ENCODE measurements at regions not wholly inside any gene's neighbourhood (a gene's known extent, or its start where the extent isn't known, plus 50 kb on each side); places are given as distances from the start of the nearest gene placed in this dataset.

DNA sequence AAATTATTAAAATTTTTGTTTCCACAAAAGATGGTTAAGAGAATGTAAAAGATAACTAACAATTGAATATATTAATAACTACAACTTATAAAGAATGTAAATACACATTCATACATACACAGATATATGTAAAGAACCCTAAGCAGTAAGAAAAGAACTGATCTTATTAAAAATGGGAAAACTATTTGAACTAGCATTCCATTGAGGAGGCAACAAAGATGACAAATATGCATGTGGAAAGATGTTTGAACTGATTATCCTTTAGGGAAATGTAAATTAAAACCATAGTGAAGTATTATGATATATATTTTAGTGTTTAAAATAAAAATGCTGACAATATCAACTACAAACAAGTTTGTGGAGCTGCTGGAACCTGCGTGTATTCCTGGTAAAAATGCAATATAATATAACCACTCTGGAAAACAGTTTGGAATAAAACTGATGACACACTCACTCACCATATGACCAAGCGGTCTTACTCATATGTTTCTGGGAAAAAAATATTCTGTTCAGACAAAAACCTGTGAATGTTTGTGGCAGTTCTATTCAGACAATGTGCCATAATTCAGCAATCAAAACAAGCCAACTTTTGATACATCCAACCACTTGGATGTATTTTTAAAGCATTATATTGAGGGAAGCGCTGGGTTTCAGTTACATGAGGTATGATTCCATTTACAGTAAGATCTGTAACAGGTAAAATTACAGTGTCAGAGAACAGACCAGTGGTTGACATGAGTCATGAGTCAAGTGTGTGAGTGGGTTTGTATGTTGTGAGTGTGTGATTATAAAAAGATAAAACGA lies 694.4 kb upstream of the SLITRK5 start:
- no peak for DNase-seq

GRCh38 chr13:86986448-86986847 lies 684.7 kb upstream of the SLITRK5 start:
- no peak for DNase-seq

- DNase-seq = no peak
These were observed 678.9 kb upstream of the SLITRK5 start for GRCh38 chr13:86992251-86992650.

GRCh38 chr13:87003265-87003664 lies 667.9 kb upstream of the SLITRK5 start:
- no peak for DNase-seq

- no peak for DNase-seq
These were observed 665.7 kb upstream of the SLITRK5 start for GRCh38 chr13:87005511-87005910.

GRCh38 chr13:87035526-87035925 lies 635.6 kb upstream of the SLITRK5 start:
- DNase-seq = no peak

- DNase-seq = no peak
These were observed 628.2 kb upstream of the SLITRK5 start for GRCh38 chr13:87042946-87043345.

DNA sequence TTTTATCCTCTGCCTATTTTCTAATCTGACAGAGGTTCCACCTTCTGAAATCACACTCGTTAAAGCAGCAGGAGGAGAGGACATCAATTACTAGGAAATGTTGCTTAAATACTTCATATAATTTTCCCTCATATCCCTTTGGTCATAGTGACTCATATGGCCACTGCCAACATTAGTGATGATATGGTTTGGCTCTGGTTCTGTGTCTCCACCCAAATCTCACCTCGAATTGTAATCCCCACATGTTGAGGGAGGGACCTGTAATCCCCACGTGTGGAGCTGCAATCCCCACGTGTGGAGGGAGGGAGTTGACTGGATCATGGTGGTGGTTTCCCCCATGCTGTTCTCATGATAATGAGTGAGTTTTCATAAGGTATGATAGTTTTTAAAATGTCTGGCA lies 618.4 kb upstream of the SLITRK5 start:
- no peak for DNase-seq

GRCh38 chr13:87057807-87058520 lies 613.2 kb upstream of the SLITRK5 start:
- DNase-seq = no peak

DNA sequence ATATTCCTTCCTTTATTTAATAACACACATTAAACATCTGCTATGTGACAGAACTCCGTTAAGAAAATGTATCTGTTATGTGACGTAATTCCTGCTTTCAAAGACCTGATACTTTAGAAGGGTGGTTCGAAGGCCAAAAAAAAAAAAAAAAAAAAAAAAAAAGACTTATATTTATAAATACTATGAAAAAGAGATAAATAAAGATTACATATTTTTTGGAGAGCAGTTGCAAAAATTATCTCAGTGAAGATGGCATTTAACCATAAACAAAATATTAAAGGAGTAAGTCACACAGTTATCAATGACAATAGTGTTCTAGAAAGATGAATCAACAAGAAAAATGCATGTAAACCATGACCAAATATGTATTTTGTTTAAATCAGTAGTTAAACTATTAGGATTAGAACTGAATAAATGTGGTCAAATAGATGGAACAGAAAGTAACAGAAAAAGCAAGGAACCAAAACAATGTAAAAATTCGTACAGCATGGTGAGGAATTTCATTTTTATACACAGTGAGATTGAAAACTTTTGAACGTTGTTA lies 612.3 kb upstream of the SLITRK5 start:
- DNase-seq = no peak

GRCh38 chr13:87078947-87079795 lies 592.0 kb upstream of the SLITRK5 start:
- no peak for DNase-seq

DNA sequence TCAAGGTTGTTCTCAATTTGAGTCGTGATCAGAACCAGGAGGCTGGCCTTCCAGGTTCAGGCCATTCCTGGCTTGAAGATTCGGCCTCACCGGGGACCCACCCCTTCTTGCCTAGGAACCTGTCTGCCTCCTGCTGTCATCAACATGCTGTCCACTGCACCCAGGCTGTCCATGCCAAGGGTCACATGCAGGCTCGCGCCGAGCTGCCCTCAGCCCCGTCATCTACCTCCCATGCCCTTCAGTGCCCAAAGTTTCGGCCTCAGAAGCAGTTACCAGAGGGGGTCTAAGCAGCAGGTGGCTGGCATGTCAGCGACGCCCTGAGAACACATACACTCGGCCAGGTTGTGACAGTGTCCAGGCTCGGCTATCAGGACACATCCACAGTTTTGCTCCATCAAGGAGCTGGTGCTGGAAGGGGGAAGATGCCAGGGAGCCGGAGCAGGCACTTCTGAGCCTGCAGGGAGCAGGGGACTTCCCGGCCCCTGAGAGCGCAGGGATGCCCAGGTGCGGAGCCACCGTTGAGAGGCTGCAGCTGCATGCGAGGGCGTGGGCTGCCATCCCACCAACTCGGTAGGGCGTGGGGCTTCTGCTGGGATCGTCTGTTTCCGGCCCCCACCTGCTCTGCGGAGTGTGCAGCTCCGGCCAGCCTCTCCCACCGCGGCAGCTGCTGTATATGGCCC lies 590.9 kb upstream of the SLITRK5 start:
- DNase-seq = no peak

- DNase-seq = no peak
These were observed 587.0 kb upstream of the SLITRK5 start for GRCh38 chr13:87084192-87084591.

DNA sequence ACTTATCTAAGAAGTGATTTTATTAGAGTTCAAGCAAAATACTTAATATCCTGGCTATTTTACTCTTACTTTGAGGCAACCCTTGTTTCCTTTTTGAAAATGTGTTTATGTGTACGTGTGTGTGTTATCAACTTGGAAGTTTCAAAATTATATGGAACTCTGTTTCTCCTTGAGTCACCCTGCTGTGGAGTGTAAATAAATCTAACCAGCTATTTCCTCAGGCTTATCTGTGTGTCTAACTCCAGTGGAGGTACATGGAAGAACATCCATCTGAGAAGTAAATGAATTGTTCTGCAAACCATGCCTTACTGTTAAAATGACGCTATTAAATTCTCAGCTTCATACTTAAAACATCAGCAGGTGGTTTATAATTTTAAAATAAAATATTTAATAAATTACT lies 583.4 kb upstream of the SLITRK5 start:
- no peak for DNase-seq

GRCh38 chr13:87089391-87089790 lies 581.8 kb upstream of the SLITRK5 start:
- no peak for DNase-seq

DNA sequence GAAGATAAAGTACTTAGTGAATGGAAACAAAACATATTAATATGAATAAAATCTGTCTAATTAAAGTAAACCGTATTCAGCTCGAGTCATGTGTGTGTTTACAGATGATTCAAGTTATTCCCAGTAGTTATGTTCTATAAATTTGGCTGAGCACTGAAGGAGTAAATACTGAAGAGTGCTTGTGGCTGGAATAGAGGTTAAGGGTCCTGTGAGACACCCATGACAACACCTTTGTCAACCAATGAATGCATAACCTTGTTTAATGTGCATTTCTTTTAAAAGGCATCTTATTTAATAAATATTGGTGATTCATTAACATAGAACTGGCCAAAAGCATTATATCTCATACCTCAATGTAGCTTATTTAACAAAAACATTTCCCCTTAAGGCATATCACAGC lies 577.8 kb upstream of the SLITRK5 start:
- DNase-seq = no peak

DNA sequence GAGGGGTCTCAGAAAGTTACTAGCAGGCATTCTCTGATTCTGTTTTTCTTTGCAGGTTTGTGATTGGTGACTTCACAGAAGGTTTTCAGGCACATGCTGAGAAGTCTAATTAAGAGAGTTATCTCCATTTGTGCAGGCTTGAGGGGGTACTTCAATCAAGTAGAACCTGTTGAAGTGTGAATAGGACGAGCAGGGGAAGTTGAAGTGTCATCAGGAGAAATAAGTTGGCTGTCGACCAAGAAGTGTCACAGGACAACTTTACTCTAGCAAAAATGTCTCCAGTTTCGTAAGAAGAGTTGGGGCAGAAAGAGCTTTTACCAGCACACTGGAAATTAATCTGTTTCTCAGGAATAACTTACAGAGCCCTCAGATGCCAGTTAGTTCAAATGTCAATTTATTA lies 576.5 kb upstream of the SLITRK5 start:
- no peak for DNase-seq

DNA sequence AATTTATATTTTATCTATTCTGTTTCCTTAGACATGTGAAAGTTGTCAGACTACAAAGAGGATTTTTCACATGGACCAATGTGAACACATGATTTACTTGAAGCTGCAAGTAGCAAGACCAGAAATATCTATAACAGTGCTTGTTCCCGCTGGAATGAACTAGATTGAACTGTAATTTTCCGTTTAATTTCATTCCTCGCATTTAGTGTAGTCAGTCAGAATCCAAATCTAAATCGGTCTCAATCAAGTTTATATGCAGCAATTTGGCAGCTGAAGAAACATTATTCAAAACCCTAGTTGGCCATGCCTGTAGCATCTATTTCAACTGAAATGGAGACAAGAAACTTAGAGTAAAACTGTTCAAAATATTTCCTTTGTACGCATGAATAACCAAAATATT lies 570.7 kb upstream of the SLITRK5 start:
- DNase-seq = no peak

- DNase-seq = no peak
These were observed 563.5 kb upstream of the SLITRK5 start for GRCh38 chr13:87107651-87108050.

GRCh38 chr13:87120476-87120875 lies 550.7 kb upstream of the SLITRK5 start:
- DNase-seq = no peak

DNA sequence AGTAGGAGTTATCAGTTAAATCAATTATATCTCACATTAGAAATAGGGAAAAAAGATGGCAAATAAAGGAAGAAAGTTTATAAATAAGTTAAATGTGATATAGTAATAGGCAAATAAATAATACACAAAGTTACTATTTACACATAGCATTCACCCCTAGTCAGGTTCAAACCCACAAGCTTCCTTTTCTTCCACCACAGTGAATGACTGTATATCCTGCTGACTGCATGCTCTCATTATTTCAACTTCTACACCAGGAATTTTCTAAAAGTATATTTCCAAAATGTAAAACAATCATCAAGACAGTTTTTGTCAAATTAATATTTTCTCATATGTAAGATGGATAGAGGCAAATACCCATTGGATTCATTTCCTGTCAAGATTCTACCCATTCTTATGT lies 548.6 kb upstream of the SLITRK5 start:
- no peak for DNase-seq

DNA sequence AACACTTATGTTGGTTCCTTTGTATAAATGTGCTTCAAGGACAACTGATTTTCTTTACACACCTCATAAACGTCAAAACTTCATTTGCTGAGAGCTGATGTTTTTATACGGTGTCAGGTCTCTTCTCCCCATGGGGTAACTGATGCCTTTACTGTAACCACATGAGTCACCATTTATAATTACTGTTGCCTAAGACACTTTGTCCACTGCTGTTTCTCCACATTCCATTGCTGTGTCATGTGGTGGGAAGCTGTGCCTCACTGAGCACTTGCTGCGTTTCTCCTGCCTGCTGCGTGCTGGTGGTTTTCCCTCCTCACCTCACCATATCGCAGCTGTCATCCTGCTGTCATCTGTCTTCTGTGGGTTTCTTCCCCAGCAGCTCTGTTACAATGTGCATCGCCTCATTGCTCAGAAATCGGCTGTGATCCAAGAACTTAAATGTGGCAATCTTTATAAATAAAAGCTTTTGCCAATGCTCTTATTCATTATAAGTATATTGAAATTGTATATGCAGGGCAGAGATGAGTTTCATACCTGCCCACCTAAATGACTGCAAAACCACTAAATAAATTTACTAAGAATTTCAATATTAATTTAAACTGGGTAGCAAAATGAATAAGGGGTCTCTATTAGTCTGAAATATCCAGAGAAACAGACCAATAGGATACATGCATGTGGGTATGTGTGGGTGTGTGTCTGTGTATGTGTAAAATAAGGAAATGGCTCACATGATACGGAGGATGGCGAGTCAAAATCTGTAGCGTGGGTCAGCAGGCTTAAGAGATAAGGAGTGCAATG lies 547.0 kb upstream of the SLITRK5 start:
- peak; percentile 95 for DNase-seq

All from islet precursor cell (in vitro differentiated cells).